Heart right ventricle (tissue), 16 donors: ENCODE measurements at regions not wholly inside any gene's neighbourhood (a gene's known extent, or its start where the extent isn't known, plus 50 kb on each side); places are given as distances from the start of the nearest gene placed in this dataset.

Experiments used
- ATAC-seq, 8 donors: fragments of 200-7000 bp; cut with Tn5 transposase; one replicate each; pipeline ENCODE4 v1.9.1; 2020; ENCODE audit warnings: mild to moderate bottlenecking in 8 of 8, moderate library complexity in 8 of 8, moderate number of reproducible peaks in 1 of 8
- DNase-seq, 2 donors: peaks; one replicate each; pipeline ENCODE4 v3.0.0-alpha.2; 2020
- H3K27ac ChIP-seq, 10 donors: fragments of 200-600 bp; sonication (generic) in 2 of 10; one replicate each; pipeline versions ENCODE4 v1.5.0 to v1.8.0; 2020 to 2022; ENCODE audit warnings: mild to moderate bottlenecking in 3 of 10
- H3K27me3 ChIP-seq, 7 donors: fragments of 200-600 bp; one replicate each; pipeline ENCODE4 v1.8.0; 2021 to 2022; ENCODE audit warnings: mild to moderate bottlenecking in 2 of 7
- H3K36me3 ChIP-seq, 9 donors: fragments of 200-600 bp; sonication (generic) in 1 of 9; one replicate each; pipeline versions ENCODE4 v1.5.0 to v1.8.0; 2020 to 2022; ENCODE audit warnings: mild to moderate bottlenecking in 2 of 9
- H3K4me1 ChIP-seq, 9 donors: fragments of 200-600 bp; sonication (generic) in 1 of 9; one replicate each; pipeline versions ENCODE4 v1.5.0 to v1.8.0; 2020 to 2022; ENCODE audit warnings: mild to moderate bottlenecking in 4 of 9
- H3K4me3 ChIP-seq, 10 donors: fragments of 200-600 bp; sonication (generic) in 2 of 10; one replicate each; pipeline versions ENCODE4 v1.5.0 to v1.8.0; 2020 to 2022; ENCODE audit warnings: mild to moderate bottlenecking in 7 of 10, moderate library complexity in 2 of 10
- H3K9me3 ChIP-seq, 11 donors: fragments of 200-600 bp in 10 of 11; sonication (generic) in 2 of 11; one replicate each; pipeline versions ENCODE4 v1.5.0 to v1.8.0; 2013 to 2022; ENCODE audit warnings: mild to moderate bottlenecking in 2 of 11, control low read depth in 1 of 11, moderate library complexity in 1 of 11
- CTCF ChIP-seq, 9 donors: fragments of 200-600 bp; sonication (generic) in 2 of 9; IDR thresholded peaks; one replicate each; pipeline versions ENCODE4 v1.5.0 to v1.8.0; 2021 to 2022; ENCODE audit warnings: antibody characterized with exemption in 9 of 9, mild to moderate bottlenecking in 5 of 9, moderate library complexity in 1 of 9
- WGBS, 2 donors: extraction: QIAGEN DNeasy Blood & Tissue Kit; methylation state at CpG; one replicate each; pipeline ENCODE4 v1.1.7; 2013; ENCODE audit warnings: inconsistent platforms in 1 of 2; 5-methylcytosine and 5-hydroxymethylcytosine counted together
- intact Hi-C, 10 donors: fragments of 100-400 bp; cut with DNase I; formaldehyde crosslinking; loops; one replicate each; pipeline versions ENCODE4 v1.11.1 to v1.14.2; 2022
- donor health status: Arrhythmogenic right ventricular cardiomyopathy.
- donor health status: ischemic (EF 13 %, LVEDD 7.1; RV severe dilation, severe dysfunction).
- donor health status: healthy with polysubstance abuse.
- donor health status: DM: no; HTN: yes; CAD: no.
- donor health status: DM: no; HTN: no; CAD: no.
- donor health status: ischemic (EF 25% LVEDD 6.9; RV normal size, moderate dysfunction).
- donor health status: ischemic (EF 25% LVEDD 5.7; RV mildly dilated, moderate dysfunction).
- donor health status: healthy.
- donor health status: DM: yes; HTN: yes; CAD: no.
- donor health status: Ischemic cardiomyopathy.
- donor health status: ischemic (EF 35%, LVEDD 5.7; RV mildly dilated, moderate dysfunction).
- donor health status: nonischemic (EF 11% LVEDD 7.7; RV severe dilation, severe dysfunction).
- donor health status: DM: yes; HTN: yes; CAD: no.
- donor health status: PGD.
- donor health status: ischemic (EF 29% LVEDD 5.4; RV normal size, mild dysfunction).
- donor health status: nonischemic (EF 23%, LVEDD 6.1; RV moderate dilation, normal function).

- intact Hi-C loops: no loop called here
- H3K4me3 ChIP-seq: no peak overlapping the region
- no peaks in the 10 kb centered on the region for H3K9me3 ChIP-seq
- DNase-seq (no peak), ATAC-seq (no peak)
- WGBS, 2 donors: 71 to 73% methylated on average over 7 of the region's 7 CpGs
- no peaks in the 10 kb centered on the region for H3K36me3 ChIP-seq
- no peak for TF ChIP-seq CTCF (IDR thresholded peaks at IDR 0.05)
- peaks cover 0 to 3% (median 0%) of the 10 kb centered on the region in 7 donors for H3K27me3 ChIP-seq
- peaks cover 0 to 18% (median 10%) of the 10 kb centered on the region in 9 donors for H3K4me1 ChIP-seq
- H3K27ac ChIP-seq: no peak overlapping the region
These were observed 165.5 kb downstream of the GLI2 start for GRCh38 chr2:120901201-120901600.

- no peak overlapping the region for H3K4me3 ChIP-seq
- H3K27ac ChIP-seq: no peak overlapping the region
- ATAC-seq: no peak
- DNase-seq: no peak
- no peaks in the 10 kb centered on the region for H3K9me3 ChIP-seq
- peaks cover 0 to 18% (median 10%) of the 10 kb centered on the region in 9 donors for H3K4me1 ChIP-seq
- WGBS, 2 donors: 48 to 67% methylated on average over 2 of the region's 2 CpGs
- H3K27me3 ChIP-seq: peaks cover 0 to 3% (median 0%) of the 10 kb centered on the region in 7 donors
- intact Hi-C loops: no loop called here
- H3K36me3 ChIP-seq: no peaks in the 10 kb centered on the region
- TF ChIP-seq CTCF (IDR thresholded peaks at IDR 0.05): no peak
These were observed 166.9 kb downstream of the GLI2 start for GRCh38 chr2:120902592-120902991.

GRCh38 chr2:120904379-120904778 lies 168.7 kb downstream of the GLI2 start:
- DNase-seq (no peak), ATAC-seq (peak in 2 of 8 donors; percentile 4 to 5)
- H3K36me3 ChIP-seq: no peaks in the 10 kb centered on the region
- no peak for TF ChIP-seq CTCF (IDR thresholded peaks at IDR 0.05)
- H3K4me1 ChIP-seq: peaks cover 0 to 18% (median 10%) of the 10 kb centered on the region in 9 donors
- no peaks in the 10 kb centered on the region for H3K9me3 ChIP-seq
- H3K4me3 ChIP-seq: no peak overlapping the region
- H3K27me3 ChIP-seq: peaks cover 0 to 3% (median 0%) of the 10 kb centered on the region in 7 donors
- intact Hi-C loops: no loop called here
- H3K27ac ChIP-seq: no peak overlapping the region
- WGBS, 2 donors: 65 to 67% methylated on average over 8 of the region's 8 CpGs

GRCh38 chr2:120904830-120905234 lies 169.2 kb downstream of the GLI2 start:
- Histone ChIP-seq H3K9me3 (no peaks in the 10 kb centered on the region), H3K27me3 (peaks cover 0 to 3% (median 0%) of the 10 kb centered on the region in 7 donors), H3K4me1 (peaks cover 0 to 18% (median 10%) of the 10 kb centered on the region in 9 donors), H3K27ac (no peak overlapping the region), H3K4me3 (no peak overlapping the region), H3K36me3 (no peaks in the 10 kb centered on the region)
- no peak for TF ChIP-seq CTCF (IDR thresholded peaks at IDR 0.05)
- ATAC-seq (peak; percentile 17 to 56 (median 43)), DNase-seq (no peak)
- intact Hi-C loops: no loop called here
- WGBS, 2 donors: 25 to 31% methylated on average over 5 of the region's 5 CpGs
